H9 (cell line): ENCODE measurements at regions not wholly inside any gene's neighbourhood (a gene's known extent, or its start where the extent isn't known, plus 50 kb on each side); places are given as distances from the start of the nearest gene placed in this dataset.

Source experiments
- DNase-seq: peaks from one replicate; pipeline ENCODE4 v3.0.0-alpha.2; 2017
- H2AFZ ChIP-seq: one replicate; pipeline ENCODE4 v1.6.1; 2013; ENCODE audit warnings: mild to moderate bottlenecking, low read length, control low read depth, moderate library complexity
- H2AK5ac ChIP-seq: 2 replicates; pipeline ENCODE4 v1.6.1; 2013; ENCODE audit warnings: low read length, control low read depth, mixed read lengths; ENCODE audit not compliant: insufficient read length
- H2BK120ac ChIP-seq: one replicate; pipeline ENCODE4 v1.6.1; 2013; ENCODE audit warnings: low read depth, mild to moderate bottlenecking, low read length, control low read depth, inconsistent platforms; ENCODE audit not compliant: poor library complexity, severe bottlenecking
- H2BK12ac ChIP-seq: 2 replicates; pipeline ENCODE4 v1.6.1; 2013; ENCODE audit warnings: low read length, control low read depth, mixed read lengths, low read depth; ENCODE audit not compliant: insufficient read length
- H2BK15ac ChIP-seq: 2 replicates; pipeline ENCODE4 v1.6.1; 2013; ENCODE audit warnings: low read depth, low read length, control low read depth
- H2BK20ac ChIP-seq: one replicate; pipeline ENCODE4 v1.6.1; 2013; ENCODE audit warnings: low read depth, mild to moderate bottlenecking, low read length, control low read depth, inconsistent platforms; ENCODE audit not compliant: poor library complexity, severe bottlenecking
- H2BK5ac ChIP-seq: 2 replicates; pipeline ENCODE4 v1.6.1; 2013; ENCODE audit warnings: low read length, control low read depth, mixed read lengths; ENCODE audit not compliant: insufficient read length
- H3K14ac ChIP-seq: 2 replicates; pipeline ENCODE4 v1.6.1; 2013; ENCODE audit warnings: low read length, control low read depth; ENCODE audit not compliant: insufficient read depth
- H3K18ac ChIP-seq: 2 replicates; pipeline ENCODE4 v1.6.1; 2013; ENCODE audit warnings: low read depth, mild to moderate bottlenecking, mixed read lengths, low read length, control low read depth; ENCODE audit not compliant: insufficient read length
- H3K23ac ChIP-seq: 2 replicates; pipeline ENCODE4 v1.6.1; 2013; ENCODE audit warnings: low read length, control low read depth, mixed read lengths, low read depth; ENCODE audit not compliant: insufficient read length
- H3K23me2 ChIP-seq: 2 replicates; pipeline ENCODE4 v1.6.1; 2013; ENCODE audit warnings: low read depth, mild to moderate bottlenecking, mixed read lengths, low read length, control low read depth; ENCODE audit not compliant: insufficient read length, poor library complexity, severe bottlenecking
- H3K27ac ChIP-seq: 2 replicates; pipeline ENCODE4 v1.5.1; 2013; ENCODE audit warnings: low read length, control low read depth, mixed read lengths, low read depth; ENCODE audit not compliant: insufficient read length
- H3K27me3 ChIP-seq: 2 replicates; pipeline ENCODE4 v1.6.1; 2013; ENCODE audit warnings: low read length, control low read depth, inconsistent platforms; ENCODE audit not compliant: insufficient read depth
- H3K4ac ChIP-seq: 2 replicates; pipeline ENCODE4 v1.6.1; 2013; ENCODE audit warnings: low read depth, mild to moderate bottlenecking, control low read depth, inconsistent platforms, low read length, moderate library complexity
- H3K4me1 ChIP-seq: 2 replicates; pipeline ENCODE4 v1.6.1; 2013; ENCODE audit warnings: low read length, control low read depth, inconsistent platforms; ENCODE audit not compliant: insufficient read depth
- H3K4me2 ChIP-seq: 2 replicates; pipeline ENCODE4 v1.6.1; 2013; ENCODE audit warnings: low read length, control low read depth, mixed read lengths; ENCODE audit not compliant: insufficient read length, insufficient read depth
- H3K56ac ChIP-seq: 2 replicates; pipeline ENCODE4 v1.6.1; 2013; ENCODE audit warnings: low read depth, mild to moderate bottlenecking, mixed read lengths, low read length, control low read depth; ENCODE audit not compliant: insufficient read length
- H3K79me1 ChIP-seq: 2 replicates; pipeline ENCODE4 v1.6.1; 2013; ENCODE audit warnings: low read depth, mild to moderate bottlenecking, moderate library complexity, low read length, control low read depth, inconsistent platforms; ENCODE audit not compliant: insufficient read depth, poor library complexity, severe bottlenecking
- H3K79me2 ChIP-seq: 2 replicates; pipeline ENCODE4 v1.6.1; 2013; ENCODE audit warnings: low read length, control low read depth, inconsistent platforms; ENCODE audit not compliant: insufficient read depth
- H3K9ac ChIP-seq: 2 replicates; pipeline ENCODE4 v1.6.1; 2013; ENCODE audit warnings: low read length, control low read depth, mixed read lengths; ENCODE audit not compliant: insufficient read length; ENCODE audit errors: extremely low read depth
- H3K9me3 ChIP-seq: one replicate; pipeline ENCODE4 v1.6.1; 2013; ENCODE audit warnings: low read depth, low read length, inconsistent platforms; ENCODE audit not compliant: control insufficient read depth
- H3T11ph ChIP-seq: one replicate; pipeline ENCODE4 v1.6.1; 2013; ENCODE audit warnings: mild to moderate bottlenecking, low read length, control low read depth, inconsistent platforms
- H4K20me1 ChIP-seq: one replicate; pipeline ENCODE4 v1.6.1; 2013; ENCODE audit not compliant: control insufficient read depth, insufficient read length, insufficient read depth
- H4K5ac ChIP-seq: 2 replicates; pipeline ENCODE4 v1.6.1; 2013; ENCODE audit warnings: low read depth, mild to moderate bottlenecking, mixed read lengths, low read length, control low read depth; ENCODE audit not compliant: insufficient read length
- H4K8ac ChIP-seq: replicated peaks from 2 replicates; pipeline ENCODE4 v1.6.1; 2013; ENCODE audit warnings: low read length, control low read depth, mixed read lengths, low read depth; ENCODE audit not compliant: insufficient read length
- H4K91ac ChIP-seq: 2 replicates; pipeline ENCODE4 v1.6.1; 2013; ENCODE audit warnings: low read depth, mild to moderate bottlenecking, moderate library complexity, mixed read lengths, low read length, control low read depth; ENCODE audit not compliant: insufficient read length
- H3K27ac Mint-ChIP-seq, 3 experiments: 2 replicates in 2 of 3; 3 replicates in 1 of 3; pipeline ENCODE4 v1.8.0; 2020 to 2021; ENCODE audit warnings: mixed read lengths in 3 of 3, mild to moderate bottlenecking in 1 of 3, moderate library complexity in 1 of 3
- H3K27me3 Mint-ChIP-seq: 2 replicates; pipeline ENCODE4 v1.8.0; 2021; ENCODE audit warnings: low read depth, mild to moderate bottlenecking, moderate library complexity, mixed read lengths
- H3K36me3 Mint-ChIP-seq, 3 experiments: 2 replicates in 2 of 3; 3 replicates in 1 of 3; pipeline ENCODE4 v1.8.0; 2020 to 2021; ENCODE audit warnings: low read depth in 3 of 3, mixed read lengths in 3 of 3; ENCODE audit not compliant: insufficient read depth in 1 of 3
- H3K4me1 Mint-ChIP-seq, 2 experiments: 2 replicates each; pipeline ENCODE4 v1.8.0; 2020; ENCODE audit warnings: mixed read lengths in 2 of 2
- H3K4me3 Mint-ChIP-seq, 2 experiments: 2 replicates in 1 of 2; 3 replicates in 1 of 2; pipeline ENCODE4 v1.8.0; 2020 to 2021; ENCODE audit warnings: mild to moderate bottlenecking in 2 of 2, mixed read lengths in 2 of 2, moderate library complexity in 1 of 2
- H3K9me3 Mint-ChIP-seq, 2 experiments: 2 replicates in 1 of 2; 3 replicates in 1 of 2; pipeline ENCODE4 v1.8.0; 2020; ENCODE audit warnings: mild to moderate bottlenecking in 2 of 2, mixed read lengths in 2 of 2, moderate library complexity in 1 of 2
- TF ChIP-seq, protein P1 (sequence below): fragments of 200-600 bp; sonication (generic); conservative IDR thresholded peaks from 3 replicates; pipeline ENCODE4 v1.8.0; 2021; ENCODE audit warnings: antibody characterized with exemption, mild to moderate bottlenecking

DNA sequence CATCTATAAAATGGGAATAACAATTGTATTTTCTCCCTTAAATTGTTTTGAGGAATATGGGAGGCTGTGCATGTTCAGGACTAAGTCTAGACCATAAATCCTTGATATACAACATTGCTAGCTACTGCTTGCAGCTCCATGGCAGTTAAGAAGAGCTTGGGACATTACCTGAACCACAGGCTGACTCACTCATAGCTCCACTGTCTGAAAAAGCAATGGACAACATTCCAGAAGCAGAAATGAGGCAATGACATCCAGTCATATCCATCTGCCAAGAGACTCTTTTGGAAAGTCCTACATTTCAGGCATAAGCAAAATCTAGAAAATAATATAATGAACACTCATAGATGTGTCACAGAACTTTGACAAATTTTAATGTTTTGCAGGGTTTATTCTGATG, 167.3 kb upstream of the LEF1 start:
- Histone ChIP-seq H3T11ph (no peak overlapping the region), H3K4me1 (no peaks in the 10 kb centered on the region; the same call in 1 of the 2 replicates), H3K79me2 (no peaks in the 10 kb centered on the region), H2BK20ac (no peak overlapping the region), H3K79me1 (no peaks in the 10 kb centered on the region), H2BK15ac (no peak overlapping the region), H3K56ac (no peak overlapping the region), H3K14ac (no peak overlapping the region), H3K9ac (no peak overlapping the region), H3K18ac (no peak overlapping the region), H3K9me3 (no peaks in the 10 kb centered on the region), H3K27ac (no peak overlapping the region), H2BK12ac (no peak overlapping the region), H2BK120ac (no peak overlapping the region), H3K4me2 (no peak overlapping the region), H2AFZ (no peak overlapping the region), H3K23me2 (no peaks in the 10 kb centered on the region), H2BK5ac (no peak overlapping the region), H4K91ac (no peak overlapping the region), H3K23ac (no peak overlapping the region), H3K27me3 (no peaks in the 10 kb centered on the region), H3K4ac (no peak overlapping the region), H4K20me1 (no peaks in the 10 kb centered on the region), H2AK5ac (no peak overlapping the region), H4K5ac (no peak overlapping the region), H4K8ac (no peak overlapping the region)
- no peak overlapping the region for H3K27ac Mint-ChIP-seq
- peaks cover 9 to 17% of the 10 kb centered on the region in 2 experiments for H3K4me1 Mint-ChIP-seq
- DNase-seq, result no peak
- H3K4me3 Mint-ChIP-seq, result no peak overlapping the region
- TF ChIP-seq, protein P1, sequence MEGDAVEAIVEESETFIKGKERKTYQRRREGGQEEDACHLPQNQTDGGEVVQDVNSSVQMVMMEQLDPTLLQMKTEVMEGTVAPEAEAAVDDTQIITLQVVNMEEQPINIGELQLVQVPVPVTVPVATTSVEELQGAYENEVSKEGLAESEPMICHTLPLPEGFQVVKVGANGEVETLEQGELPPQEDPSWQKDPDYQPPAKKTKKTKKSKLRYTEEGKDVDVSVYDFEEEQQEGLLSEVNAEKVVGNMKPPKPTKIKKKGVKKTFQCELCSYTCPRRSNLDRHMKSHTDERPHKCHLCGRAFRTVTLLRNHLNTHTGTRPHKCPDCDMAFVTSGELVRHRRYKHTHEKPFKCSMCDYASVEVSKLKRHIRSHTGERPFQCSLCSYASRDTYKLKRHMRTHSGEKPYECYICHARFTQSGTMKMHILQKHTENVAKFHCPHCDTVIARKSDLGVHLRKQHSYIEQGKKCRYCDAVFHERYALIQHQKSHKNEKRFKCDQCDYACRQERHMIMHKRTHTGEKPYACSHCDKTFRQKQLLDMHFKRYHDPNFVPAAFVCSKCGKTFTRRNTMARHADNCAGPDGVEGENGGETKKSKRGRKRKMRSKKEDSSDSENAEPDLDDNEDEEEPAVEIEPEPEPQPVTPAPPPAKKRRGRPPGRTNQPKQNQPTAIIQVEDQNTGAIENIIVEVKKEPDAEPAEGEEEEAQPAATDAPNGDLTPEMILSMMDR, result no peak
- no peaks in the 10 kb centered on the region for H3K27me3 Mint-ChIP-seq
- no peaks in the 10 kb centered on the region for H3K36me3 Mint-ChIP-seq
- no peaks in the 10 kb centered on the region for H3K9me3 Mint-ChIP-seq
